ENCODE measurements at regions not wholly inside any gene's neighbourhood (a gene's known extent, or its start where the extent isn't known, plus 50 kb on each side); places are given as distances from the start of the nearest gene placed in this dataset.
"Not testable (repeated sequence)": the region's sequence is repeated elsewhere in the genome, so short reads cannot be mapped to it uniquely, and the experiment has no call there.

- intact Hi-C loops (cut with micrococcal nuclease), result no loop called here
Observed at GRCh38 chr4:186813377-186814068, 89.9 kb upstream of the FAT1 start.

DNA sequence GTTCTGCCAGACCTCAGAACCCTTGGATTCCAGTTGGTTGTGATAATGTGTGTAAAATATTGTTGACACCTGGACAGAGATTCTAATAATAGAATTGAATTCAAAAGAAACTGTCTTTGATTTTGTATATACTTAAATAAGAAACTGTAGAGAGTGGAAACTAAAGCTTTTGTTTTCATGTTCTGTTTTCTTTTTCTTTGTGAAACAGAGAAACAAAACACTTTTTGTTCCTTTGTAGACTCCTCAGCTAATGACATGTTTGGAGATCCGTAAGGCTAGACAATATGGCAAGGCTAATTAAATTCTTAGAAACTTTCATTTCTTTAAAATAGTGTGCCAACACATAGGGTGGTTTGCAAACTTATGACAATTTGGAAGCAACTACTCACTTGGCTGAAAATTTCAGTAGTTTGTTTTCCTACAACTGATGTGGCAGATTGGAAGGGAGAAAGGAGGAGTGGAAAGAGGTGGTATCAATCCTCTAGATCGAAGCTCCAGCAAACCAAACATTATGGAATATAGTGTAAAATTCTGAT, 90.9 kb upstream of the FAT1 start:
- intact Hi-C loops (cut with micrococcal nuclease), result no loop called here

DNA sequence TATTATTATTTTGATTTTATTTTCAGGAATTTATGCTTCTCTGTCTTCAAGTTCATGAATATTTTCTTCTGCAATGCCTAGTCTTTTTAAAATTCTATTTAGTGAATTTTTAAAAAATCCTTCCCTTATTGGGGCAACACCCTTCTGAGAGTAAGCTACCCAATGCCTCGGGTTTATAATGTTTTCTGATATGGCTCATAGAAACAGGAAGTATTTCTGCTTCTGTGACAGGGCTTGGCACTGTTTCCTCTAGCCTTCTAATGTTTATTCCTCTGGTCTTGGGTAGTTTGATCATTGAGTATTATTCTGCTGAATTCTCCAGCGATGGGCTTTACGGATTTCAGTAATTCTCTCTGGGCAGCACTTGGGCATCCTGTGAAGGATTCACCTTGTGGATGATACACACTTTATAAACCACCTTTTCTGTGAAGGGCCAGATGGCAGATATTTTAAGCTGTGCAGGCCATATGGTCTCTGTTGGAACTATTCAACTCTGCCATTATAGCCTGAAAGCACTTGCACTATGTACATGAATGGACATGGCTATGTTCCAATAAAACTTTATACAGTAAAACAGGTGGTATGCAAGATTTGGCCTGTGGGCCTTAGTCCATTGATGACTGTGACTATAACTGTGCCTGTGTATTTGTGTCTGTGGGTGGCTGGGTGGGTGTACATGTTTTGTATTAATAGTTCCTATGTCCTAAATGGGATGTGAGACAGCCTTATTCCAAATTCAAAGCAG, 95.9 kb upstream of the FAT1 start:
- intact Hi-C loops (cut with micrococcal nuclease), result no loop called here

- intact Hi-C loops (cut with micrococcal nuclease), result no loop called here
Observed at GRCh38 chr4:186820391-186820891, 96.8 kb upstream of the FAT1 start.

GRCh38 chr4:186823989-186824388, 100.3 kb upstream of the FAT1 start:
- intact Hi-C loops (cut with micrococcal nuclease), result no loop called here

DNA sequence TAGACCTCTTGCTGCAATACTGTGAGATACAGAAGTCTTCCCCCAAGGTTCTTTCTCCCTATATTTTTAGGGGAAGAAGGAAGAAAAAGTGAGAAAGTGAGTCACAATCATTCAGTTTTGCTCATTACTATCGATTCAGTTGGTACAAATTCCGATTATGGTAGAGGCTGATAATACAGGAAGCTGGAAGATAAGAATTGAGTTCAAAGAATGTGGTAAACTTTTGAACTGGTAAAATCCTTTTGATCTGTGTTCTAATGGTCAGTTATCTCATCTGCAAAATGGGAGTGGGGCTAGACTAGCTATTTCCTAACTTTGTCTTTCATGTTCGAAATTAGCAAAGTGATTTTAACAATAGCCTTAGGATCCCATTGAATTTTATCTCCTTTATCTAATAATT, 101.4 kb upstream of the FAT1 start:
- intact Hi-C loops (cut with micrococcal nuclease), result no loop called here

- intact Hi-C loops (cut with micrococcal nuclease), result no loop called here
Observed at GRCh38 chr4:186826006-186826405, 102.3 kb upstream of the FAT1 start.

GRCh38 chr4:186826846-186827533, 103.3 kb upstream of the FAT1 start:
- intact Hi-C loops (cut with micrococcal nuclease), result no loop called here

DNA sequence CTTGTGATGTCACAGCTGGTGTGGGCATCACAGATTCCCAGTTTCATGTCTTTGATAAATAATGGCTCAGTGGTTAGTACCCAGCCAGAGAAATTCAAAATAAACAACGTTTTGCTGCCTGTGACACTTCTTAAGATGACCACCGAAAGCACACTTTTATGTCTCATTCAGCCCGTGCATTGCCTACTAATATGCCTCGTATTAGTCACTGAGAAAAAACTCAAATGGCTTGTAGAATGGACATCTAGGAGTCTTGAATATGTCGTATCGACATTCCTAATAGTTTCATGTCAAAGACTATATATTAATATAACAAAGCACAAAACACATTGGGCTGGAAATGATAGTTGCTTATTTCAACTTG, 103.9 kb upstream of the FAT1 start:
- intact Hi-C loops (cut with micrococcal nuclease), result no loop called here

DNA sequence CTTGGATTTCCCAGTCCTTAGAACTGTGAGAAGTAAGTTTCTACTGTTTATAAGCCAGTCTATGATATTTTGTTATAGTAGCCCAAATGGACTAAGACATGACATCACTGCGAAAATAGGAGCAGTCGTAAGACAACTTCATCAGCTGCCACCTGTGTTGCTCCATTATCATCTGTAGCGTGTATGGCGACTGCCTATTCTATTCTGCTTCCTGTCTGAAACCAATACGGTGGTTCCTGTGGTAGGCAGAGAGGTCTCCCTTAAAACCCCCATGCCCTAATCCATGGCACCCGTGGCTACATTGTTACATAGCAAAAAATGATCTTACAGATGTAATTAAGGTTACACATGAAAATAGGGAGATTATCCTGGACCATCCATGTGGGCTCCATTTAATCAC, 105.4 kb upstream of the FAT1 start:
- intact Hi-C loops (cut with micrococcal nuclease), result no loop called here

- intact Hi-C loops (cut with micrococcal nuclease), result no loop called here
Observed at GRCh38 chr4:186829740-186830449, 106.2 kb upstream of the FAT1 start.

GRCh38 chr4:186831574-186831973, 107.9 kb upstream of the FAT1 start:
- intact Hi-C loops (cut with micrococcal nuclease), result no loop called here

GRCh38 chr4:186832906-186833305, 109.2 kb upstream of the FAT1 start:
- intact Hi-C loops (cut with micrococcal nuclease), result no loop called here

- intact Hi-C loops (cut with micrococcal nuclease), result not testable (repeated sequence)
Observed at GRCh38 chr4:186837463-186837862, 113.8 kb upstream of the FAT1 start.

DNA sequence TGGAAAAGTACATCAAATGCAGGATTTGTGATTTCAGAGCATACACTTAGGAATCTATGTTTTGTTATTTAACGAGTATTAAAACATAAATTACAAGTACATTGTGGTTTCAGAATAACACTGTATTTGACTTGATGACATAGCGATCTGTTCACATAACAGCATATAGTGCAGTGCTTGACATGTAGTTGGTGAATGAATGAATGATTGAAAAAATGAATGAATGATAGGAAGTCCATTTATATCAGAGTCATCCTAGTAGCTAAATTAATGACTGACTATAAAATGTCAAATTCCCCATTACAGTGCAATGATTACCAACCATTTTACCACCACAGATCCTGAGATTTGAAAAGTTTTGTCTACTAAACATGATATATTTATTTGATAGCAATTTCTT, 114.6 kb upstream of the FAT1 start:
- intact Hi-C loops (cut with micrococcal nuclease), result no loop called here

- intact Hi-C loops (cut with micrococcal nuclease), result no loop called here
Observed at GRCh38 chr4:186839122-186840037, 115.7 kb upstream of the FAT1 start.

DNA sequence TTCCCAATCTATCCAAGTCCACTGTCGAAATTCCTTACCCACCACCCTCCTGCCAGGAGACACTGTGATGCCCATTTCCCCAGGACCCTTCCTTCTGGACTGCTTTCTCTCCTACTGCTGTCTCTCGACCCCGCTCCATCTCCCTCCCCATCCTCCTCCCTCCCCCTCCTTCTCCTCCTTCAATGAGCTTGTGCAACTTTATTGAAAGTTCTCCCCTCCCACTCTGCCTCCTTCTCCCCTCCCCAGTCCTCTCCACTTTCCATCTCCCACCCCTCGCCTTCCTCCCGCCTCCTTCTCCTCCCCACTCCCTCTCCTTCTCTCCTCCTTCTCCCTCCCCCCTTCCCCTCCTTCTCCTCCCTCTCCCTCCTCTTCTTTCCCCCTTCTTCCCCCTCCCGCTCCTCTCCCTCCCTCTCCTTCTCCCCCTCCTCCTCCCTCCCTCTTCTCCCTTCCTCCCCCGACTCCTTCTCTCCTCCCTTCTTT, 116.6 kb upstream of the FAT1 start:
- intact Hi-C loops (cut with micrococcal nuclease), result no loop called here

DNA sequence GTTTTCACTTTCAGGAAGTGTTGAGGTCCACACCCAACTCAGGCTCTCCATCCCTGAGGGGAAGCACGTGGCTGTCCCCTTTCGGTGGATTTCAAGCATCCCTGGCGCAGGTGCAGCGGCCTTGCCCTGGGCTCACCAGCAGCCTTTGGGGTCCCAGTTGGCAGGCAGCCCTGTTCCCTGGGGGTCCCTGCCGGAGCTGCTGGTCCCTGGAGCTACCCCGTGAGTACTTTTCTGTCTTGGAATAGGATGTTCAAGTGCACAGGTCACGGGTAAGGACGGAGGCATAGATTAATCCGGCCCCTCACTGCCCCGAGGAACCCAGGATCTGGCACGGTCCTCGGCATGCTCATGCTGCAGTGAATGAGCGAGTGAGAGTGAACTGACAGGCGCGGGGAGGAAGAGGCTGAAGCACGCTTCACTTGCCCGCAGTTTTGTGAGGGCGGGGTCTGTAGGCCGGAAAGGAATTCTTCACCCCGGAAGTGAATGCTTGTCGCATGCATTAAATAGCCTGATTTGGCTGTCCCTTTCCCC, 117.2 kb upstream of the FAT1 start:
- intact Hi-C loops (cut with micrococcal nuclease), result no loop called here

DNA sequence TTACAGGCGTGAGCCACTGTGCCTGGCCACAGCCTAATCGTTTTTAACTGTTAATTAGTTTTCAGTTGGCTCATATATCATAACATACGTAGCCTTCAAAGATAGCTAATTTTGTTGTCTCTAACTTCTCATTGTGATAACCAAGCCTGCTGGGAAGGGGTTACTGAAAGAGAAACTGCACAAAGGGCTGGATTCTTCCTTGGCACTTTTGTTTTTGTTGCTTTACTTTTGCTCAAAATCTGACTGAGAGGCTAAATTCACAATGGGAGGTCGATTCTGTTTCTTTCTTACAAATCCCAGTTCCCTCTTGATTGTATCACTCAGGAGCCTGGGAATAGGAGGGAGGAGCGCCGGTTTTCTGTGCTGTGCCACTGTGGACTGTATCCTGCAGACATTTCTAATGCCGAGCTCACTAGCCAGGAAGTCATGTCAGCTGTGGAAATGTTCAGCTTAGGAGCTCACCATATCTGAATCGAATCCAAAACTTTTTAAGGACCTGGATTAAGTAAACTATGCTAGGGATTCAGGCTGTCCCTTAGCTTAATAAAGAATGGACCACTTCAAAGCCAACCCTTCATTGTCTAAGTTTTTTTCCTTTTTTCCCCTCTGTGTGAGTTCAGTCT, 120.5 kb upstream of the FAT1 start:
- intact Hi-C loops (cut with micrococcal nuclease), result no loop called here

Data from T-helper 2 cell treated with Interferon-gamma antibody and Interleukin-4, amounts not matched to agents 100 ng/mL and 5 ng/mL, for 36 hours (primary cell).